Liver (tissue), 7 donors: ENCODE measurements at regions not wholly inside any gene's neighbourhood (a gene's known extent, or its start where the extent isn't known, plus 50 kb on each side); places are given as distances from the start of the nearest gene placed in this dataset.

Experiments used
- DNase-seq: peaks from one replicate; pipeline ENCODE4 v3.0.0-alpha.2; 2017; ENCODE audit warnings: low spot score
- H3K27ac ChIP-seq, 2 donors: one replicate each; pipeline ENCODE4 v1.7.0; 2013; ENCODE audit warnings: inconsistent platforms in 2 of 2, low read length in 2 of 2, control low read depth in 1 of 2, low read depth in 1 of 2, mild to moderate bottlenecking in 1 of 2
- H3K27me3 ChIP-seq, 4 donors: one replicate each; pipeline versions ENCODE4 v1.6.1 to v1.7.0; 2013; ENCODE audit warnings: low read length in 3 of 4, inconsistent platforms in 1 of 4, mild to moderate bottlenecking in 1 of 4, moderate library complexity in 1 of 4; ENCODE audit not compliant: control insufficient read depth in 4 of 4, insufficient read depth in 4 of 4
- H3K36me3 ChIP-seq, 4 donors: one replicate each; pipeline versions ENCODE4 v1.6.1 to v1.7.0; 2013; ENCODE audit warnings: low read length in 3 of 4, mild to moderate bottlenecking in 3 of 4, low read depth in 1 of 4, moderate library complexity in 1 of 4; ENCODE audit not compliant: control insufficient read depth in 4 of 4, insufficient read depth in 3 of 4
- H3K4me1 ChIP-seq, 4 donors: one replicate each; pipeline versions ENCODE4 v1.6.1 to v1.7.0; 2013; ENCODE audit warnings: low read length in 3 of 4, mild to moderate bottlenecking in 3 of 4, moderate library complexity in 1 of 4; ENCODE audit not compliant: control insufficient read depth in 4 of 4, insufficient read depth in 4 of 4
- H3K4me3 ChIP-seq, 3 donors: one replicate each; pipeline versions ENCODE4 v1.6.1 to v1.7.0; 2013; ENCODE audit warnings: low read length in 3 of 3, control low read depth in 1 of 3, low read depth in 1 of 3, mild to moderate bottlenecking in 1 of 3
- H3K9ac ChIP-seq, 2 donors: one replicate each; pipeline ENCODE4 v1.7.0; 2013; ENCODE audit warnings: low read length in 2 of 2, mild to moderate bottlenecking in 2 of 2, moderate library complexity in 2 of 2, control low read depth in 1 of 2, low read depth in 1 of 2
- H3K9me3 ChIP-seq, 4 donors: one replicate each; pipeline versions ENCODE4 v1.6.1 to v1.7.0; 2013; ENCODE audit warnings: low read length in 3 of 4; ENCODE audit not compliant: control insufficient read depth in 4 of 4
- EGR1 ChIP-seq, 2 donors: IDR thresholded peaks; 2 replicates each; pipeline ENCODE4 v1.6.1; 2016 to 2018; ENCODE audit warnings: antibody characterized with exemption in 2 of 2, low read depth in 2 of 2
- FOXA2 ChIP-seq: IDR thresholded peaks from 2 replicates; pipeline ENCODE4 v1.6.1; 2016; ENCODE audit warnings: antibody characterized with exemption
- GABPA ChIP-seq, 2 donors: IDR thresholded peaks in 1 of 2; conservative IDR thresholded peaks in 1 of 2; 2 replicates each; pipeline ENCODE4 v1.6.1; 2016; ENCODE audit warnings: antibody characterized with exemption in 2 of 2, mild to moderate bottlenecking in 1 of 2, moderate library complexity in 1 of 2
- HNF4A ChIP-seq, 2 donors: conservative IDR thresholded peaks; 2 replicates each; pipeline ENCODE4 v1.6.1; 2016; ENCODE audit warnings: antibody characterized with exemption in 2 of 2, mild to moderate bottlenecking in 2 of 2
- HNF4G ChIP-seq: IDR thresholded peaks from 2 replicates; pipeline ENCODE4 v1.6.1; 2016; ENCODE audit warnings: antibody characterized with exemption
- JUND ChIP-seq, 2 donors: IDR thresholded peaks; 2 replicates each; pipeline ENCODE4 v1.6.1; 2016; ENCODE audit warnings: antibody characterized with exemption in 2 of 2
- MAX ChIP-seq: IDR thresholded peaks from 2 replicates; pipeline ENCODE4 v1.6.1; 2016; ENCODE audit warnings: antibody characterized with exemption
- NR2F2 ChIP-seq: IDR thresholded peaks from 2 replicates; pipeline ENCODE4 v1.6.1; 2016; ENCODE audit warnings: antibody characterized with exemption
- RAD21 ChIP-seq, 2 donors: IDR thresholded peaks; 2 replicates each; pipeline ENCODE4 v1.6.1; 2016; ENCODE audit warnings: antibody characterized with exemption in 2 of 2, mild to moderate bottlenecking in 2 of 2
- REST ChIP-seq: IDR thresholded peaks from 2 replicates; pipeline ENCODE4 v1.6.1; 2016; ENCODE audit warnings: antibody characterized with exemption, mild to moderate bottlenecking
- RXRA ChIP-seq, 2 donors: IDR thresholded peaks; 2 replicates each; pipeline ENCODE4 v1.6.1; 2017 to 2018; ENCODE audit warnings: antibody characterized with exemption in 2 of 2, mild to moderate bottlenecking in 1 of 2
- TAF1 ChIP-seq: conservative IDR thresholded peaks from 2 replicates; pipeline ENCODE4 v1.6.1; 2016; ENCODE audit warnings: antibody characterized with exemption, mild to moderate bottlenecking
- YY1 ChIP-seq: IDR thresholded peaks from 2 replicates; pipeline ENCODE4 v1.6.1; 2016; ENCODE audit warnings: antibody characterized with exemption, mild to moderate bottlenecking
- ZBTB33 ChIP-seq: IDR thresholded peaks from 2 replicates; pipeline ENCODE4 v1.6.1; 2016; ENCODE audit warnings: antibody characterized with exemption
- whole genome bisulfite sequencing: extraction: QIAGEN DNeasy Blood & Tissue Kit; methylation state at CpG from one replicate; pipeline ENCODE4 v1.1.7; 2013; 5-methylcytosine and 5-hydroxymethylcytosine counted together
- donor health status: healthy.
- donor health status: healthy.
- donor health status: healthy.
- donor health status: healthy.

- no peak overlapping the region for H3K9ac ChIP-seq
- WGBS, result 91% methylated on average over 1 of the region's 1 CpG
- no peaks in the 10 kb centered on the region for H3K27me3 ChIP-seq
- no peak overlapping the region for H3K4me3 ChIP-seq
- TF ChIP-seq RAD21 (IDR thresholded peaks at IDR 0.05), result no peak
- TF ChIP-seq JUND (IDR thresholded peaks at IDR 0.05), result no peak
- TF ChIP-seq EGR1 (IDR thresholded peaks at IDR 0.05; ENCODE audit: low read depth in 2 of 2), result no peak
- no peak for TF ChIP-seq RXRA (IDR thresholded peaks at IDR 0.05)
- TF ChIP-seq HNF4G, result no peak
- no peak for TF ChIP-seq FOXA2
- TF ChIP-seq HNF4A (conservative IDR thresholded peaks at IDR 0.05), result no peak
- no peak for TF ChIP-seq NR2F2
- TF ChIP-seq ZBTB33, result no peak
- H3K9me3 ChIP-seq, result no peaks in the 10 kb centered on the region
- no peak for DNase-seq
- no peaks in the 10 kb centered on the region for H3K4me1 ChIP-seq
- no peaks in the 10 kb centered on the region for H3K36me3 ChIP-seq
- H3K27ac ChIP-seq, result no peak overlapping the region
Observed at GRCh38 chr10:6881987-6882386, 301.9 kb upstream of the PRKCQ start.

GRCh38 chr10:6877722-6878392, 297.8 kb upstream of the PRKCQ start:
- DNase-seq, result no peak
- no peak overlapping the region for H3K27ac ChIP-seq
- H3K9ac ChIP-seq, result no peak overlapping the region
- H3K4me3 ChIP-seq, result no peak overlapping the region
- TF ChIP-seq HNF4G (no peak), JUND (IDR thresholded peaks at IDR 0.05) (no peak), NR2F2 (no peak), TAF1 (no peak), REST (no peak), EGR1 (IDR thresholded peaks at IDR 0.05; ENCODE audit: low read depth in 2 of 2) (no peak), GABPA (IDR thresholded peaks at IDR 0.05 in 1 of 2, conservative IDR thresholded peaks at IDR 0.05 in 1 of 2) (no peak), HNF4A (conservative IDR thresholded peaks at IDR 0.05) (no peak), MAX (no peak), YY1 (no peak)
- no peaks in the 10 kb centered on the region for H3K27me3 ChIP-seq
- H3K9me3 ChIP-seq, result no peaks in the 10 kb centered on the region
- no peaks in the 10 kb centered on the region for H3K36me3 ChIP-seq
- H3K4me1 ChIP-seq, result no peaks in the 10 kb centered on the region
- WGBS, result 58% methylated on average over 11 of the region's 11 CpGs
